SK-N-SH (cell line): ENCODE measurements at regions not wholly inside any gene's neighbourhood (a gene's known extent, or its start where the extent isn't known, plus 50 kb on each side); places are given as distances from the start of the nearest gene placed in this dataset.

Experiments used
- MAX ChIP-seq: IDR thresholded peaks from 2 replicates; pipeline ENCODE4 v1.4.0; 2012; ENCODE audit warnings: low read depth
- TF ChIP-seq, protein P1 (sequence below): fragments of 200-600 bp; sonication (generic); IDR thresholded peaks from 2 replicates; pipeline ENCODE4 v1.6.1; 2017; ENCODE audit warnings: antibody characterized with exemption, mild to moderate bottlenecking, moderate library complexity

DNA sequence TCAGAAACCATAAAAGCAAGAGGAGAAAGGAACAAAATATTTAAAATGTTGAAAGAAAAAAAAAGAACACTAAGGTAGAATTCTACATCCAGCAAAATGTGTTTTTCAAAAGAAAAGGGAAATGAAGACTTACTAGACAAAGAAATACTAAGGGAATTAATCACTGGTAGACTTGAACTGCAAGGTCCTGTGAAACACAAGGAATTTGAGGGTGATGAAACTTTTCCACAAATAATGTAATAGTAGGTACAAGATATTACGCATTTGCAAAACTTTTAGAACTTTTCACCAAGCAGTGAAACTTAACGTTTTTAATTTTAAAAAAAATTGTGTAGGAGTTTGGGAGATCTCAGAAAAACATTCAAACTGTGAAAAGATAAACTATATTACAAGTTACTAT, 180.3 kb upstream of the MAGEB16 start:
- TF ChIP-seq, protein P1, sequence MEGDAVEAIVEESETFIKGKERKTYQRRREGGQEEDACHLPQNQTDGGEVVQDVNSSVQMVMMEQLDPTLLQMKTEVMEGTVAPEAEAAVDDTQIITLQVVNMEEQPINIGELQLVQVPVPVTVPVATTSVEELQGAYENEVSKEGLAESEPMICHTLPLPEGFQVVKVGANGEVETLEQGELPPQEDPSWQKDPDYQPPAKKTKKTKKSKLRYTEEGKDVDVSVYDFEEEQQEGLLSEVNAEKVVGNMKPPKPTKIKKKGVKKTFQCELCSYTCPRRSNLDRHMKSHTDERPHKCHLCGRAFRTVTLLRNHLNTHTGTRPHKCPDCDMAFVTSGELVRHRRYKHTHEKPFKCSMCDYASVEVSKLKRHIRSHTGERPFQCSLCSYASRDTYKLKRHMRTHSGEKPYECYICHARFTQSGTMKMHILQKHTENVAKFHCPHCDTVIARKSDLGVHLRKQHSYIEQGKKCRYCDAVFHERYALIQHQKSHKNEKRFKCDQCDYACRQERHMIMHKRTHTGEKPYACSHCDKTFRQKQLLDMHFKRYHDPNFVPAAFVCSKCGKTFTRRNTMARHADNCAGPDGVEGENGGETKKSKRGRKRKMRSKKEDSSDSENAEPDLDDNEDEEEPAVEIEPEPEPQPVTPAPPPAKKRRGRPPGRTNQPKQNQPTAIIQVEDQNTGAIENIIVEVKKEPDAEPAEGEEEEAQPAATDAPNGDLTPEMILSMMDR = no peak
- TF ChIP-seq MAX = no peak
